Endothelial cell (in vitro differentiated cells): ENCODE measurements at regions not wholly inside any gene's neighbourhood (a gene's known extent, or its start where the extent isn't known, plus 50 kb on each side); places are given as distances from the start of the nearest gene placed in this dataset.

ENCODE experiments used
- DNase-seq: peaks from one replicate; pipeline ENCODE4 v3.0.0; 2021; ENCODE audit warnings: low spot score
- H3K27ac Mint-ChIP-seq: one replicate; pipeline ENCODE4 v1.8.0; 2021; ENCODE audit warnings: mixed read lengths, inconsistent platforms; ENCODE audit not compliant: unreplicated experiment
- H3K27me3 Mint-ChIP-seq: one replicate; pipeline ENCODE4 v1.8.0; 2021; ENCODE audit warnings: mild to moderate bottlenecking, moderate library complexity, mixed read lengths, inconsistent platforms; ENCODE audit not compliant: unreplicated experiment
- H3K36me3 Mint-ChIP-seq: one replicate; pipeline ENCODE4 v1.8.0; 2021; ENCODE audit warnings: mild to moderate bottlenecking, low read depth, mixed read lengths, inconsistent platforms; ENCODE audit not compliant: unreplicated experiment
- H3K4me1 Mint-ChIP-seq: one replicate; pipeline ENCODE4 v1.8.0; 2021; ENCODE audit warnings: mild to moderate bottlenecking, mixed read lengths, inconsistent platforms; ENCODE audit not compliant: unreplicated experiment
- H3K4me3 Mint-ChIP-seq: one replicate; pipeline ENCODE4 v1.8.0; 2021; ENCODE audit warnings: mild to moderate bottlenecking, mixed read lengths, inconsistent platforms; ENCODE audit not compliant: unreplicated experiment
- H3K9me3 Mint-ChIP-seq: one replicate; pipeline ENCODE4 v1.8.0; 2021; ENCODE audit warnings: mixed read lengths, inconsistent platforms; ENCODE audit not compliant: unreplicated experiment
- TF ChIP-seq, protein P1 (sequence below): fragments of 200-600 bp; sonication (generic); IDR thresholded peaks from one replicate; pipeline ENCODE4 v1.5.0; 2021; ENCODE audit warnings: antibody characterized with exemption; ENCODE audit not compliant: unreplicated experiment

DNA sequence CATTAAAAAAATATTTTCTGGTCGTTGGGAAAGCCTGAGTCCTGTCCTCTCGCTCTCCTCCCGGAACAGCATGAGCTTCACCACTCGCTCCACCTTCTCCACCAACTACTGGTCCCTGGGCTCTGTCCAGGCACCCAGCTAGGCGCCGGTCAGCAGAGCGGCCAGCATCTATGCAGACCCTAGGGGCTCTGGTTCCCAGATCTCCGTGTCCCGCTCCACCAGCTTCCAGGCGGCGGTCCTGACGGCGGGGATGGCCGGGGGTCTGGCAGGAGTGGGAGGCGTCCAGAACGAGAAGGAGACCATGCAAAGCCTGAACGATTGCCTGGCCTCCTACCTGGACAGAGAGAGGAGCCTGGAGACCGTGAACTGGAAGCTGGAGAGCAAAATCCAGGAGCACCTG, 807.2 kb upstream of the NDST4 start:
- TF ChIP-seq, protein P1, sequence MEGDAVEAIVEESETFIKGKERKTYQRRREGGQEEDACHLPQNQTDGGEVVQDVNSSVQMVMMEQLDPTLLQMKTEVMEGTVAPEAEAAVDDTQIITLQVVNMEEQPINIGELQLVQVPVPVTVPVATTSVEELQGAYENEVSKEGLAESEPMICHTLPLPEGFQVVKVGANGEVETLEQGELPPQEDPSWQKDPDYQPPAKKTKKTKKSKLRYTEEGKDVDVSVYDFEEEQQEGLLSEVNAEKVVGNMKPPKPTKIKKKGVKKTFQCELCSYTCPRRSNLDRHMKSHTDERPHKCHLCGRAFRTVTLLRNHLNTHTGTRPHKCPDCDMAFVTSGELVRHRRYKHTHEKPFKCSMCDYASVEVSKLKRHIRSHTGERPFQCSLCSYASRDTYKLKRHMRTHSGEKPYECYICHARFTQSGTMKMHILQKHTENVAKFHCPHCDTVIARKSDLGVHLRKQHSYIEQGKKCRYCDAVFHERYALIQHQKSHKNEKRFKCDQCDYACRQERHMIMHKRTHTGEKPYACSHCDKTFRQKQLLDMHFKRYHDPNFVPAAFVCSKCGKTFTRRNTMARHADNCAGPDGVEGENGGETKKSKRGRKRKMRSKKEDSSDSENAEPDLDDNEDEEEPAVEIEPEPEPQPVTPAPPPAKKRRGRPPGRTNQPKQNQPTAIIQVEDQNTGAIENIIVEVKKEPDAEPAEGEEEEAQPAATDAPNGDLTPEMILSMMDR: no peak
- Mint-ChIP-seq H3K9me3 (no peaks in the 10 kb centered on the region), H3K27me3 (no peaks in the 10 kb centered on the region), H3K36me3 (no peaks in the 10 kb centered on the region), H3K4me3 (no peak overlapping the region), H3K4me1 (no peaks in the 10 kb centered on the region), H3K27ac (no peak overlapping the region)
- no peak for DNase-seq

DNA sequence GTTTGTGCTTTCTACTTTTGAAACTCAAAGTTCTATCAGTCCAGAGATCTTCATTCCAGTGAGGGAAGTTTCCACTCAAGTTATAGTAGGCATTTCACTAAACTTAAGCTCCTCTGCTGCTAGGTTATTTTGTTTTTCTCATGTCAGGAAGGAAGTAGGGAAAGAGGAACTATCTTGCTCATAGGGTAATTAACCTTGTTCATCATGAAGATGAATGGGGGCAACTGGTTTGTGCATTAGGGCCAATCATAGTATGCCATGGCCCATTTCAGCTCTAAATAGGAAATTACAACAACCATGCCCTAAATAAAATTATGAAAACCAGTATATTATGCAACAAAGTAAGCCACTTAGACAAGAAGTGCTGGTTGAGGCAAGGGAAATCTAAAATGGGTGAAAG, 804.7 kb upstream of the NDST4 start:
- Mint-ChIP-seq H3K9me3 (no peaks in the 10 kb centered on the region), H3K27me3 (no peaks in the 10 kb centered on the region), H3K4me3 (no peak overlapping the region), H3K27ac (no peak overlapping the region), H3K4me1 (no peaks in the 10 kb centered on the region), H3K36me3 (no peaks in the 10 kb centered on the region)
- TF ChIP-seq, protein P1: no peak
- no peak for DNase-seq

- Mint-ChIP-seq H3K27me3 (no peaks in the 10 kb centered on the region), H3K36me3 (no peaks in the 10 kb centered on the region), H3K4me3 (no peak overlapping the region), H3K9me3 (no peaks in the 10 kb centered on the region), H3K27ac (no peak overlapping the region), H3K4me1 (no peaks in the 10 kb centered on the region)
- TF ChIP-seq, protein P1: peak; percentile 41
- no peak for DNase-seq
These were observed 793.0 kb upstream of the NDST4 start for GRCh38 chr4:115906428-115906827.

DNA sequence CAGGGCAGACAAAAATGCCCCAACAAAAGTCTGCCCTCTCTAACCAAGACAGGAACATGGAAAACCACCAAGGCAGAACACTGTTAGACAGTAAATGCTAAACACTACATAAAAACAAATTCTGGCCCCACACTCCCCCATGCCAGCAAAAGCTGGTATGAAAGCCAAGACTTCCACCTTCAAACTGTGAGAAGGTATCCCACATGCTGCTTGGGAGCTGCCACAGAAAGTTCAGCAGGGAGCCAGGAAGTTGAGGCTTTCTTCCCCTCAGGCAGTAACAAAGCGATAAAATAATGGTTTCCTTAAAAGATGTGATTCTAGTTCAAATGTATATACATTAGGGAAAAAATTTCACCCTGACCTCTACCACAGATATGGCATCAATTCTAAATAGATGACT, 770.4 kb upstream of the NDST4 start:
- no peak for DNase-seq
- no peaks in the 10 kb centered on the region for H3K9me3 Mint-ChIP-seq
- TF ChIP-seq, protein P1: no peak

GRCh38 chr4:115883231-115883630, 769.8 kb upstream of the NDST4 start:
- H3K9me3 Mint-ChIP-seq: no peaks in the 10 kb centered on the region

More for the DNA sequence above, 770.4 kb upstream of the NDST4 start:
- no peak overlapping the region for H3K27ac Mint-ChIP-seq
- no peaks in the 10 kb centered on the region for H3K36me3 Mint-ChIP-seq
- no peaks in the 10 kb centered on the region for H3K4me1 Mint-ChIP-seq
- H3K27me3 Mint-ChIP-seq: no peaks in the 10 kb centered on the region
- no peak overlapping the region for H3K4me3 Mint-ChIP-seq

More at GRCh38 chr4:115883231-115883630, 769.8 kb upstream of the NDST4 start:
- Mint-ChIP-seq H3K4me3 (no peak overlapping the region), H3K27ac (no peak overlapping the region), H3K27me3 (no peaks in the 10 kb centered on the region), H3K4me1 (no peaks in the 10 kb centered on the region), H3K36me3 (no peaks in the 10 kb centered on the region)
- no peak for DNase-seq
- TF ChIP-seq, protein P1: no peak
